Uterus (tissue), 3 donors: ENCODE measurements at regions not wholly inside any gene's neighbourhood (a gene's known extent, or its start where the extent isn't known, plus 50 kb on each side); places are given as distances from the start of the nearest gene placed in this dataset.
"Not testable (repeated sequence)": the region's sequence is repeated elsewhere in the genome, so short reads cannot be mapped to it uniquely, and the experiment has no call there.

ENCODE experiments used
- DNase-seq, 2 donors: peaks; one replicate each; pipeline ENCODE4 v3.0.0-alpha.2; 2019 to 2020
- H3K27ac ChIP-seq, 2 donors: fragments of 200-600 bp; sonication (generic); 1 replicate in 1 of 2; 2 replicates in 1 of 2; pipeline ENCODE4 v1.5.1; 2016 to 2018
- H3K27me3 ChIP-seq, 2 donors: fragments of 200-600 bp; sonication (generic); one replicate each; pipeline ENCODE4 v1.5.1; 2018 to 2019; ENCODE audit warnings: control low read depth in 1 of 2
- H3K36me3 ChIP-seq, 2 donors: fragments of 200-600 bp; sonication (generic); one replicate each; pipeline ENCODE4 v1.5.1; 2019; ENCODE audit warnings: control low read depth in 1 of 2
- H3K4me1 ChIP-seq, 2 donors: fragments of 200-600 bp; sonication (generic); one replicate each; pipeline ENCODE4 v1.5.1; 2018 to 2019; ENCODE audit warnings: control low read depth in 1 of 2
- H3K4me3 ChIP-seq, 2 donors: fragments of 200-600 bp; sonication (generic); 1 replicate in 1 of 2; 2 replicates in 1 of 2; pipeline ENCODE4 v1.5.1; 2018 to 2019; ENCODE audit warnings: mild to moderate bottlenecking in 1 of 2
- H3K9me3 ChIP-seq, 2 donors: fragments of 200-600 bp; sonication (generic); one replicate each; pipeline ENCODE4 v1.5.1; 2019; ENCODE audit warnings: control low read depth in 1 of 2
- POLR2A ChIP-seq, 2 donors: fragments of 450-650 bp; IDR thresholded peaks; one replicate each; pipeline ENCODE4 v1.6.1; 2016; ENCODE audit warnings: antibody characterized with exemption in 2 of 2, mild to moderate bottlenecking in 1 of 2, moderate library complexity in 1 of 2
- intact Hi-C: fragments of 100-400 bp; cut with DNase I; formaldehyde crosslinking; loops from one replicate; pipeline ENCODE4 v1.15.1; 2023; ENCODE audit warnings: low total_unique reads
- TF ChIP-seq, protein P1 (sequence below), 4 experiments: fragments of 200-600 bp in 2 of 4; fragments of 450-650 bp in 2 of 4; sonication (generic) in 2 of 4; IDR thresholded peaks; one replicate each; pipeline ENCODE4 v1.5.1; 2016 to 2019; ENCODE audit warnings: antibody characterized with exemption in 4 of 4, mild to moderate bottlenecking in 2 of 4, moderate library complexity in 1 of 4
- donor health status: DM: yes; HTN: yes; CAD: no.

DNA sequence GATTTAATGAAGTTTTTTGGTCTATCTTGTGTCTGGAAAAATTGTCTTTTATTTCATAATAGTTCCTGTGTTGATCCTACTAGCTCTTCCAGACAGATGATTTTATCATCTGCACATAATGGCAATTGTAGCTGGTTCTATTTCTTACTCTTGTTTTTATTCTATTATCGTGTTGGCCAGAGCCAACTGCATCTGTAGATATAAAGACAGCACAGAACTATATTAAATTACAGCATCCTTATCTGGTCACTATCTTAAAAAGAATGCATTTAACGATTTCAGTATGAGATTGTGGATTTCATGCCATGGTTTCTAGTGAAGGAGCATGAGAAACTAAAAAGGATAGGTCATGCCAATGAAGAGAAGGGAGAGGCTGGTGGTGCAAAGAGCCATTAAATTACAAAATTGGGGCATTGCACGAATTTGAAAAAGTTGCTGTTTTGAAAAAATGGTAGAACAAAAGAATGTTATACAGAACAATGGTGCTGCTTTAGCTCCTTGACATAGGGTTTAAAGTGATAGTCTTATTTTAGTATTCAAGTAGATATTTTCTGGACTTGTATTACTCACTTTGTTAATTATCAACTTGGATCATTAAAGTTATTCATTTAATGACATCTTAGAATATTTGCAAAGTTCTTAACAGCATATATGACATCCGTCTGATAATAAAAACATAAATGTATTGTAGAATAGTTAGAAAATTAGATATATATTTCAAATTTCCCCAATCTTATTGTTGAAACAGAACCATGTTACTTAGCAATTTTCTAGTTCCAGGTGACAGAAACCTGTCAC, 1250.3 kb downstream of the REEP3 start:
- Histone ChIP-seq H3K27me3 (no peaks in the 10 kb centered on the region), H3K36me3 (no peaks in the 10 kb centered on the region), H3K4me1 (no peaks in the 10 kb centered on the region), H3K4me3 (no peak overlapping the region), H3K9me3 (no peaks in the 10 kb centered on the region), H3K27ac (no peak overlapping the region)
- intact Hi-C loops = no loop called here
- DNase-seq = no peak
- no peak for TF ChIP-seq POLR2A (IDR thresholded peaks at IDR 0.05)
- TF ChIP-seq, protein P1, sequence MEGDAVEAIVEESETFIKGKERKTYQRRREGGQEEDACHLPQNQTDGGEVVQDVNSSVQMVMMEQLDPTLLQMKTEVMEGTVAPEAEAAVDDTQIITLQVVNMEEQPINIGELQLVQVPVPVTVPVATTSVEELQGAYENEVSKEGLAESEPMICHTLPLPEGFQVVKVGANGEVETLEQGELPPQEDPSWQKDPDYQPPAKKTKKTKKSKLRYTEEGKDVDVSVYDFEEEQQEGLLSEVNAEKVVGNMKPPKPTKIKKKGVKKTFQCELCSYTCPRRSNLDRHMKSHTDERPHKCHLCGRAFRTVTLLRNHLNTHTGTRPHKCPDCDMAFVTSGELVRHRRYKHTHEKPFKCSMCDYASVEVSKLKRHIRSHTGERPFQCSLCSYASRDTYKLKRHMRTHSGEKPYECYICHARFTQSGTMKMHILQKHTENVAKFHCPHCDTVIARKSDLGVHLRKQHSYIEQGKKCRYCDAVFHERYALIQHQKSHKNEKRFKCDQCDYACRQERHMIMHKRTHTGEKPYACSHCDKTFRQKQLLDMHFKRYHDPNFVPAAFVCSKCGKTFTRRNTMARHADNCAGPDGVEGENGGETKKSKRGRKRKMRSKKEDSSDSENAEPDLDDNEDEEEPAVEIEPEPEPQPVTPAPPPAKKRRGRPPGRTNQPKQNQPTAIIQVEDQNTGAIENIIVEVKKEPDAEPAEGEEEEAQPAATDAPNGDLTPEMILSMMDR (IDR thresholded peaks at IDR 0.05) = no peak

DNA sequence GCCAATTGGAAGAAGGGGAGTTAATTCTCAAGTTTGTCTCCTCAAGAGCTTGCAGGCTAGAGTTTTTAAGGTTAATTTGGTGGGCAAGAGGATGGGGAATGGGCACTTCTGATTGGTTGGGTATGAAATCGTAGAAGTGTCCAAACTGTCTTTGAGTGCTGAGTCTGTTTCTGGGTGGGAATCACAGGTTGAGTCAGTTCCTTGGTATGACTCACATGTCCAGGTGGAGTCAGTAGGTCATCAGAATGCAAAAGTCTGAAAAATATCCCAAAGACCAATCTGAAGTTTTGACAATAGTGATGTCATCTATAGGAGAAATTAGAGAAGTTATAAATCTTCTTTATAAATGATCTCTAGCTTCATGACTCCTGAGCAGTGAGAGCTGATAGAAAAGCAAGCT, 1252.2 kb downstream of the REEP3 start:
- H3K9me3 ChIP-seq = no peaks in the 10 kb centered on the region
- intact Hi-C loops = no loop called here
- H3K27ac ChIP-seq = no peak overlapping the region
- no peaks in the 10 kb centered on the region for H3K36me3 ChIP-seq
- no peaks in the 10 kb centered on the region for H3K4me1 ChIP-seq
- no peak for DNase-seq
- H3K4me3 ChIP-seq = no peak overlapping the region
- no peaks in the 10 kb centered on the region for H3K27me3 ChIP-seq
- TF ChIP-seq, protein P1 (IDR thresholded peaks at IDR 0.05) = no peak
- TF ChIP-seq POLR2A (IDR thresholded peaks at IDR 0.05) = no peak

DNA sequence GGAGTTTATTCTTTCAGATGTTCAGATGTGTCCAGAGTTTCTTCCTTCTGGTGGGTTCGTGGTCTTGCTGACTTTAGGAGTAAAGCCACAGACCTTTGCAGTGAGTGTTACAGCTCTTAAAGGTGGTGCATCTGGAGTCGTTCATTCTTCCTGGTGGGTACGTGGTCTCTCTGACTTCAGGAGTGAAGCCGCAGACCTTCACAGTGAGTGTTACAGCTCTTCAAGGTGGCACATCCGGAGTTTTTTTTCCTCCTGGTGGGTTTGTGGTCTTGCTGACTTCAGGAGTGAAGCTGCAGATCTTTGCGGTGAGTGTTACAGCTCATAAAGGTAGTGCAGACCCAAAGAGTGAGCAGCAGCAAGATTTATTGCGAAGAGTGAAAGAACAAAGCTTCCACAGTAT, 1263.2 kb downstream of the REEP3 start:
- intact Hi-C loops, H3K9me3 ChIP-seq, H3K4me1 ChIP-seq, H3K27me3 ChIP-seq, H3K36me3 ChIP-seq, H3K27ac ChIP-seq, DNase-seq, H3K4me3 ChIP-seq: not testable (repeated sequence)

DNA sequence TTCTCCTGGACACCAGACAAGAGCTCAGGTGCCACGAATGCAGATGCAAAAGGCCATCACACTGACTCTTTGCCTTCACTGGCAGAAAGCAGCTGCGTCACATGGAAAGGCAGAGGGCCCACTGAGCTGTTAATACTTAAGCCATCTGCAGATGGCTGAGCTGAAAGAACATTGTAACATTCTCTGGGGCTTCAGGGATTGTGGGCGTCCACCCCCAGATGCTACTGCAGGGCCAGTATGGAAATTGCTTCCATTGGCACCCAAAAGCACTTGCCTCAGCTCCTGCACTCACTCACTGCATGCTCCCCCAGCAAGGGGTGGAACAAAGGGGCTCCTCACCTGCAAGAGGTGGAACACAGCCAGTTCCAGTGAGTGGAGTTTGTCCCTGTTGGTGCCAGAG, 1264.6 kb downstream of the REEP3 start:
- Histone ChIP-seq H3K27ac (no peak overlapping the region), H3K4me1 (no peaks in the 10 kb centered on the region), H3K36me3 (no peaks in the 10 kb centered on the region), H3K9me3 (no peaks in the 10 kb centered on the region), H3K4me3 (no peak overlapping the region), H3K27me3 (no peaks in the 10 kb centered on the region)
- intact Hi-C loops = no loop called here
- no peak for DNase-seq
- TF ChIP-seq, protein P1 (IDR thresholded peaks at IDR 0.05) = no peak
- no peak for TF ChIP-seq POLR2A (IDR thresholded peaks at IDR 0.05)

DNA sequence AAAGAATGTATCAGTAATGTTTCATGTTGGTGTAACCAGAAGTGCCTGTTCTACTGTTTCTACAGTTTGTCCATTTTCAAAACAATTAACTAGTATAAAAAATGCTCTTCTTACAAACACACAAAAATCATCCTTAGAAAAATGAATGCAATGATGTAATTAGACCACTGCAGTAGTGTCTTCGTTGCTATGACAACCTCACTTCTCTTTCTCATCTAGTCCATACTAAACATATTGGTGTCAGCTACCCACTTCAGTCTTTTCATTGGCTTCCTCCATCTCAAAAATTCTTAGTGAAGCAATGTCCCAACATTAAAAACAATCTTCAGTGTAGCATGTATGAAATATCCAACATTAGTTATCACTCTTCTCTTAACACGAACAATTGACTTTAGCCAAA, 1265.8 kb downstream of the REEP3 start:
- DNase-seq = no peak
- Histone ChIP-seq H3K9me3 (no peaks in the 10 kb centered on the region), H3K4me3 (no peak overlapping the region), H3K27me3 (no peaks in the 10 kb centered on the region), H3K27ac (no peak overlapping the region), H3K36me3 (no peaks in the 10 kb centered on the region), H3K4me1 (no peaks in the 10 kb centered on the region)
- TF ChIP-seq, protein P1 (IDR thresholded peaks at IDR 0.05) = no peak
- TF ChIP-seq POLR2A (IDR thresholded peaks at IDR 0.05) = no peak
- intact Hi-C loops = no loop called here
